SK-N-SH (cell line): ENCODE measurements at regions not wholly inside any gene's neighbourhood (a gene's known extent, or its start where the extent isn't known, plus 50 kb on each side); places are given as distances from the start of the nearest gene placed in this dataset.

Experiments
- CTCF ChIA-PET: fragments of 300-600, 350-600 bp; formaldehyde crosslinking; extraction: SDS; loops from one replicate; lab custom pipeline; 2021; lab: Yijun Ruan, JAX
- POLR2A ChIA-PET: fragments of 350-600 bp; sonication (Branson Sonifier 250); formaldehyde crosslinking; extraction: SDS; loops from one replicate; lab custom pipeline; 2020; ENCODE audit warnings: antibody characterized with exemption, inconsistent platforms; lab: Yijun Ruan, JAX
- DNase-seq: peaks from one replicate; pipeline ENCODE4 v3.0.0; 2012
- H2AFZ ChIP-seq: fragments of 200-600 bp; sonication (generic); 2 replicates; pipeline ENCODE4 v1.8.1; 2016; ENCODE audit warnings: antibody characterized with exemption, mild to moderate bottlenecking, low read depth
- H3F3A ChIP-seq: fragments of 200-600 bp; sonication (generic); replicated peaks from 2 replicates; pipeline ENCODE3; 2016; ENCODE audit warnings: antibody characterized with exemption, mild to moderate bottlenecking; ENCODE audit not compliant: insufficient read depth
- H3K27ac ChIP-seq, 2 experiments: fragments of 200-500 bp in 1 of 2; fragments of 200-600 bp in 1 of 2; sonication (Bioruptor generic) in 1 of 2; sonication (generic), shearing (Covaris generic) in 1 of 2; 2 replicates each; pipeline versions ENCODE4 v1.5.1 to v1.6.1; 2014 to 2016; ENCODE audit warnings: low read depth in 2 of 2, inconsistent platforms in 1 of 2, low read length in 1 of 2, mild to moderate bottlenecking in 1 of 2, mixed read lengths in 1 of 2
- H3K27me3 ChIP-seq: fragments of 200-600 bp; sonication (generic), shearing (Covaris generic); 2 replicates; pipeline ENCODE4 v1.6.1; 2016; ENCODE audit warnings: mixed run types; ENCODE audit not compliant: insufficient read depth
- H3K36me3 ChIP-seq, 2 experiments: fragments of 200-500 bp in 1 of 2; fragments of 200-600 bp in 1 of 2; sonication (Bioruptor generic) in 1 of 2; sonication (generic) in 1 of 2; replicated peaks in 1 of 2; 2 replicates each; pipeline versions ENCODE3 to v1.5.1; 2014 to 2016; ENCODE audit warnings: low read length in 1 of 2, mild to moderate bottlenecking in 1 of 2; ENCODE audit not compliant: insufficient read depth in 2 of 2, control insufficient read depth in 1 of 2
- H3K4me1 ChIP-seq, 2 experiments: fragments of 200-500 bp in 1 of 2; fragments of 200-600 bp in 1 of 2; sonication (Bioruptor generic) in 1 of 2; sonication (generic), shearing (Covaris generic) in 1 of 2; 2 replicates each; pipeline versions ENCODE4 v1.5.1 to v1.6.1; 2014 to 2016; ENCODE audit warnings: low read depth in 1 of 2, low read length in 1 of 2, mixed run types in 1 of 2; ENCODE audit not compliant: insufficient read depth in 2 of 2, control insufficient read depth in 1 of 2
- H3K4me2 ChIP-seq: fragments of 200-600 bp; sonication (generic), shearing (Covaris generic); 2 replicates; pipeline ENCODE4 v1.6.1; 2017; ENCODE audit warnings: mixed run types
- H3K4me3 ChIP-seq, 2 experiments: fragments of 200-500 bp in 1 of 2; fragments of 200-600 bp in 1 of 2; sonication (Bioruptor generic) in 1 of 2; sonication (generic), shearing (Covaris generic) in 1 of 2; 2 replicates each; pipeline versions ENCODE4 v1.5.1 to v1.8.1; 2014 to 2016; ENCODE audit warnings: low read depth in 2 of 2, inconsistent platforms in 1 of 2, low read length in 1 of 2, mild to moderate bottlenecking in 1 of 2, mixed read lengths in 1 of 2, moderate library complexity in 1 of 2
- H3K79me2 ChIP-seq: fragments of 200-600 bp; sonication (generic); 2 replicates; pipeline ENCODE4 v1.8.1; 2017; ENCODE audit warnings: mild to moderate bottlenecking; ENCODE audit not compliant: insufficient read depth
- H3K9ac ChIP-seq: fragments of 200-600 bp; sonication (generic); 2 replicates; pipeline ENCODE4 v1.6.1; 2017; ENCODE audit warnings: mixed run types
- H3K9me2 ChIP-seq: fragments of 200-600 bp; sonication (generic); 2 replicates; pipeline ENCODE4 v1.6.1; 2017; ENCODE audit warnings: mixed run types
- H3K9me3 ChIP-seq: fragments of 200-600 bp; sonication (generic); 2 replicates; pipeline ENCODE4 v1.6.1; 2017; ENCODE audit warnings: mixed run types, mild to moderate bottlenecking, moderate library complexity
- H4K20me1 ChIP-seq: fragments of 200-600 bp; sonication (generic); 2 replicates; pipeline ENCODE4 v1.6.1; 2017; ENCODE audit warnings: mild to moderate bottlenecking, mixed run types; ENCODE audit not compliant: insufficient read depth
- ELF1 ChIP-seq: IDR thresholded peaks from 2 replicates; pipeline ENCODE4 v1.4.0; 2012
- FOXM1 ChIP-seq: IDR thresholded peaks from 2 replicates; pipeline ENCODE4 v1.4.0; 2012; ENCODE audit warnings: low read depth, mild to moderate bottlenecking
- GABPA ChIP-seq: IDR thresholded peaks from 2 replicates; pipeline ENCODE4 v1.4.0; 2012; ENCODE audit warnings: low read depth, mild to moderate bottlenecking
- GATA2 ChIP-seq: sonication (generic); formaldehyde crosslinking; IDR thresholded peaks from 2 replicates; pipeline ENCODE4 v1.5.0; 2020; ENCODE audit warnings: mild to moderate bottlenecking, missing genetic modification reagents
- RAD21 ChIP-seq: IDR thresholded peaks from 2 replicates; pipeline ENCODE4 v1.6.1; 2012; ENCODE audit warnings: mild to moderate bottlenecking, low read length
- RCOR1 ChIP-seq: fragments of 150-350 bp; IDR thresholded peaks from 2 replicates; pipeline ENCODE4 v1.6.1; 2017; ENCODE audit warnings: antibody characterized with exemption, low read length
- SIN3A ChIP-seq: IDR thresholded peaks from 2 replicates; pipeline ENCODE4 v1.6.1; 2012; ENCODE audit warnings: low read depth, mild to moderate bottlenecking, low read length, moderate library complexity, borderline replicate concordance
- TEAD4 ChIP-seq: IDR thresholded peaks from 2 replicates; pipeline ENCODE4 v1.4.0; 2012; ENCODE audit warnings: mild to moderate bottlenecking, borderline replicate concordance; ENCODE audit not compliant: insufficient read depth
- WGBS: methylation state at CpG from one replicate; pipeline ENCODE4 v1.1.6; 2017; ENCODE audit warnings: low lambda C conversion rate; 5-methylcytosine and 5-hydroxymethylcytosine counted together
- TF ChIP-seq, protein P1 (sequence below): fragments of 200-600 bp; sonication (generic); IDR thresholded peaks from 2 replicates; pipeline ENCODE4 v1.6.1; 2017; ENCODE audit warnings: antibody characterized with exemption, mild to moderate bottlenecking, moderate library complexity
- TF ChIP-seq, protein P2 (sequence below): fragments of 150-350 bp; IDR thresholded peaks from 2 replicates; pipeline ENCODE4 v1.6.1; 2016; ENCODE audit warnings: mild to moderate bottlenecking, low read depth, low read length

GRCh38 chr4:114209584-114209983 is 230.1 kb upstream of the ARSJ start:
- Histone ChIP-seq H3F3A (no peaks in the 10 kb centered on the region), H3K9ac (no peak overlapping the region), H2AFZ (no peak overlapping the region), H3K4me1 (no peaks in the 10 kb centered on the region), H3K27me3 (no peaks in the 10 kb centered on the region), H4K20me1 (no peaks in the 10 kb centered on the region), H3K4me3 (no peak overlapping the region), H3K4me2 (no peak overlapping the region), H3K9me2 (no peaks in the 10 kb centered on the region), H3K36me3 (no peaks in the 10 kb centered on the region), H3K79me2 (no peaks in the 10 kb centered on the region), H3K9me3 (no peaks in the 10 kb centered on the region), H3K27ac (no peak overlapping the region)
- POLR2A ChIA-PET: no interaction called here
- TF ChIP-seq GATA2 (CRISPR knock-in tag) (no peak), RCOR1 (no peak), RAD21 (no peak)
- TF ChIP-seq, protein P1, sequence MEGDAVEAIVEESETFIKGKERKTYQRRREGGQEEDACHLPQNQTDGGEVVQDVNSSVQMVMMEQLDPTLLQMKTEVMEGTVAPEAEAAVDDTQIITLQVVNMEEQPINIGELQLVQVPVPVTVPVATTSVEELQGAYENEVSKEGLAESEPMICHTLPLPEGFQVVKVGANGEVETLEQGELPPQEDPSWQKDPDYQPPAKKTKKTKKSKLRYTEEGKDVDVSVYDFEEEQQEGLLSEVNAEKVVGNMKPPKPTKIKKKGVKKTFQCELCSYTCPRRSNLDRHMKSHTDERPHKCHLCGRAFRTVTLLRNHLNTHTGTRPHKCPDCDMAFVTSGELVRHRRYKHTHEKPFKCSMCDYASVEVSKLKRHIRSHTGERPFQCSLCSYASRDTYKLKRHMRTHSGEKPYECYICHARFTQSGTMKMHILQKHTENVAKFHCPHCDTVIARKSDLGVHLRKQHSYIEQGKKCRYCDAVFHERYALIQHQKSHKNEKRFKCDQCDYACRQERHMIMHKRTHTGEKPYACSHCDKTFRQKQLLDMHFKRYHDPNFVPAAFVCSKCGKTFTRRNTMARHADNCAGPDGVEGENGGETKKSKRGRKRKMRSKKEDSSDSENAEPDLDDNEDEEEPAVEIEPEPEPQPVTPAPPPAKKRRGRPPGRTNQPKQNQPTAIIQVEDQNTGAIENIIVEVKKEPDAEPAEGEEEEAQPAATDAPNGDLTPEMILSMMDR: no peak
- CTCF ChIA-PET: no interaction called here
- no peak for DNase-seq

DNA sequence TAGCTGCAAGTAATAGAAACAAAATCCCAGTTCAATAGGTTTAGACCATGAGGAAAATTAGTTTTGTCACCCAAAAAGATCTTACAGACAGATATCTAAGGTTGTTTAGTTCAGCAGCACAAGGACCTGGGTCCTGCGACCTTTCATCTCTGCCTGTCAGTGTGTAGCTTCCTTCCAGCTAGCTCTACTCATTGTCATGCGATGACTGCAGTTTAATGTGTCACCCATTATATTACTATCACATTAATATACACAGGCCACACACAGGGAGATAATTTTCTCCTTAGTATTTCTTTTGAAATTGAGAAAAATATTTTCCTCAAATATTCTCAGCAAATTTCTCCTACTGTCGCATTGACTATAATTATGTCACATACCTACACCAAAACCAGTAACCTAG is 232.1 kb upstream of the ARSJ start:
- 80% methylated on average over 3 of the region's 3 CpGs for WGBS
- TF ChIP-seq FOXM1 (no peak), ELF1 (no peak), GATA2 (CRISPR knock-in tag) (no peak), GABPA (no peak), SIN3A (no peak), TEAD4 (no peak)
- TF ChIP-seq, protein P2, sequence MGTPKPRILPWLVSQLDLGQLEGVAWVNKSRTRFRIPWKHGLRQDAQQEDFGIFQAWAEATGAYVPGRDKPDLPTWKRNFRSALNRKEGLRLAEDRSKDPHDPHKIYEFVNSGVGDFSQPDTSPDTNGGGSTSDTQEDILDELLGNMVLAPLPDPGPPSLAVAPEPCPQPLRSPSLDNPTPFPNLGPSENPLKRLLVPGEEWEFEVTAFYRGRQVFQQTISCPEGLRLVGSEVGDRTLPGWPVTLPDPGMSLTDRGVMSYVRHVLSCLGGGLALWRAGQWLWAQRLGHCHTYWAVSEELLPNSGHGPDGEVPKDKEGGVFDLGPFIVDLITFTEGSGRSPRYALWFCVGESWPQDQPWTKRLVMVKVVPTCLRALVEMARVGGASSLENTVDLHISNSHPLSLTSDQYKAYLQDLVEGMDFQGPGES: no peak
- Histone ChIP-seq H3K27ac (no peak overlapping the region), H2AFZ (no peak overlapping the region), H3F3A (no peaks in the 10 kb centered on the region), H3K9me2 (no peaks in the 10 kb centered on the region), H3K27me3 (no peaks in the 10 kb centered on the region), H3K79me2 (no peaks in the 10 kb centered on the region), H3K9me3 (no peaks in the 10 kb centered on the region), H4K20me1 (no peaks in the 10 kb centered on the region), H3K4me3 (no peak overlapping the region), H3K4me1 (no peaks in the 10 kb centered on the region), H3K4me2 (no peak overlapping the region), H3K36me3 (no peaks in the 10 kb centered on the region), H3K9ac (no peak overlapping the region)
- POLR2A ChIA-PET: no interaction called here
- DNase-seq: no peak
- CTCF ChIA-PET: interaction anchor here (1.0 kb wide), 1 partner anchor 9 kb away, joined by 3 read pairs; no protein-coding TSS in a partner anchor
